ENCODE measurements at regions not wholly inside any gene's neighbourhood (a gene's known extent, or its start where the extent isn't known, plus 50 kb on each side); places are given as distances from the start of the nearest gene placed in this dataset.

DNA sequence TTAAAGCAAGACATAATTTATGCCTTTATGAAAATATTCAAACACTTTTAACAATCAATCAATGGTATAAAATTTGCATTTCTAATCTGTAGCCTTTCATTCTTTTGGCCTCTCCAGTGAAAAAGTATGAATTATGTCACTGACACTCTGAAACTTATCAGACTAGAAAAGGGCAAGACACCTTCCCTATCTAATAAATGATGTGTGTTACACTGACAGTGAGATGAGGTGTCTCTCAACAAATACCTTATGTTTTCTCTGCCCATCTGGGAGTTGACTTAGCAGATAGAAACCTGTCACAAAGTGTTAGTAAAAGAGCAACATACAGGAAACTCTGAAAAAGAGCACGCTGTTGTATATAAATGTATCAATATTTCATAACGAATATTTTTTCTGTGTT is 94.2 kb upstream of the TECRL start:
- TF ChIP-seq CTCF (IDR thresholded peaks at IDR 0.05) (no peak), POLR2A (IDR thresholded peaks at IDR 0.05) (no peak), POLR2AphosphoS5 (IDR thresholded peaks at IDR 0.05) (no peak), EP300 (IDR thresholded peaks at IDR 0.05) (no peak)
